Common myeloid progenitor, CD34-positive (primary cell): ENCODE measurements at regions not wholly inside any gene's neighbourhood (a gene's known extent, or its start where the extent isn't known, plus 50 kb on each side); places are given as distances from the start of the nearest gene placed in this dataset.
"Not testable (repeated sequence)": the region's sequence is repeated elsewhere in the genome, so short reads cannot be mapped to it uniquely, and the experiment has no call there.

Source experiments
- CTCF ChIA-PET: fragments of 350-600 bp; sonication (Branson Sonifier 250); formaldehyde crosslinking; loops from one replicate; lab custom pipeline; 2021; ENCODE audit warnings: antibody characterized with exemption; lab: Charles Lee
- POLR2A ChIA-PET: fragments of 350-600 bp; sonication (Branson Sonifier 250); formaldehyde crosslinking; loops from one replicate; lab custom pipeline; 2021; ENCODE audit warnings: antibody characterized with exemption; lab: Charles Lee
- DNase-seq, 3 donors: peaks; one replicate each; pipeline versions ENCODE4 v3.0.0 to v3.0.0-alpha.2; 2013
- H3K27ac ChIP-seq, 2 experiments: 1 replicate in 1 of 2; 2 replicates in 1 of 2; pipeline ENCODE4 v1.7.0; 2013; ENCODE audit warnings: inconsistent platforms in 2 of 2, low read length in 2 of 2, mild to moderate bottlenecking in 2 of 2, low read depth in 1 of 2, moderate library complexity in 1 of 2; ENCODE audit not compliant: severe bottlenecking in 2 of 2, insufficient read depth in 1 of 2, poor library complexity in 1 of 2
- H3K27me3 ChIP-seq, 5 experiments: replicated peaks in 2 of 5; 1 replicate in 3 of 5; 2 replicates in 2 of 5; pipeline versions ENCODE4 v1.6.1 to v1.7.0; 2013; ENCODE audit warnings: low read length in 4 of 5, mild to moderate bottlenecking in 2 of 5, moderate library complexity in 2 of 5, inconsistent platforms in 1 of 5; ENCODE audit not compliant: insufficient read depth in 5 of 5, control insufficient read depth in 4 of 5
- H3K36me3 ChIP-seq, 4 experiments: 1 replicate in 2 of 4; 2 replicates in 2 of 4; pipeline versions ENCODE4 v1.6.1 to v1.7.0; 2013; ENCODE audit warnings: low read length in 3 of 4, control low read depth in 1 of 4, mild to moderate bottlenecking in 1 of 4; ENCODE audit not compliant: control insufficient read depth in 4 of 4, insufficient read depth in 4 of 4
- H3K4me1 ChIP-seq, 4 experiments: 1 replicate in 3 of 4; 2 replicates in 1 of 4; pipeline versions ENCODE4 v1.6.1 to v1.7.1; 2013; ENCODE audit warnings: low read length in 3 of 4, mild to moderate bottlenecking in 3 of 4, control low read depth in 1 of 4, inconsistent platforms in 1 of 4, moderate library complexity in 1 of 4; ENCODE audit not compliant: control insufficient read depth in 4 of 4, insufficient read depth in 4 of 4; ENCODE audit errors: control extremely low read depth in 1 of 4
- H3K4me3 ChIP-seq, 7 experiments: 1 replicate in 4 of 7; 2 replicates in 3 of 7; pipeline versions ENCODE4 v1.5.1 to v1.7.0; 2013; ENCODE audit warnings: mild to moderate bottlenecking in 7 of 7, low read length in 6 of 7, moderate library complexity in 6 of 7, inconsistent platforms in 2 of 7, low read depth in 2 of 7, control low read depth in 1 of 7; ENCODE audit not compliant: insufficient read depth in 4 of 7, control insufficient read depth in 1 of 7; ENCODE audit errors: extremely low read depth in 1 of 7
- H3K9me3 ChIP-seq, 5 experiments: 1 replicate in 4 of 5; 2 replicates in 1 of 5; pipeline versions ENCODE4 v1.6.1 to v1.7.1; 2013; ENCODE audit warnings: low read length in 4 of 5, mild to moderate bottlenecking in 2 of 5, inconsistent platforms in 1 of 5, low read depth in 1 of 5, moderate library complexity in 1 of 5; ENCODE audit not compliant: control insufficient read depth in 4 of 5, insufficient read depth in 2 of 5; ENCODE audit errors: control extremely low read depth in 1 of 5
- WGBS: methylation state at CpG from one replicate; pipeline ENCODE4 v1.1.5; 2013; ENCODE audit not compliant: insufficient coverage; 5-methylcytosine and 5-hydroxymethylcytosine counted together

GRCh38 chr22:47613606-47614350 is 851.3 kb downstream of the TBC1D22A start:
- H3K9me3 ChIP-seq: peaks cover 0 to 4% (median 0%) of the 10 kb centered on the region in 5 experiments
- 98% methylated on average over 9 of the region's 13 CpGs for WGBS
- CTCF ChIA-PET: no interaction called here
- H3K4me1 ChIP-seq: no peaks in the 10 kb centered on the region
- peaks cover 0 to 14% (median 5%) of the 10 kb centered on the region in 5 experiments for H3K27me3 ChIP-seq
- no peak for DNase-seq
- no peak overlapping the region for H3K4me3 ChIP-seq
- POLR2A ChIA-PET: no interaction called here
- no peak overlapping the region for H3K27ac ChIP-seq
- H3K36me3 ChIP-seq: no peaks in the 10 kb centered on the region

- H3K27me3 ChIP-seq, H3K27ac ChIP-seq, H3K36me3 ChIP-seq, POLR2A ChIA-PET, H3K9me3 ChIP-seq, H3K4me1 ChIP-seq, DNase-seq, H3K4me3 ChIP-seq, CTCF ChIA-PET: not testable (repeated sequence)
- 60% methylated on average over 6 of the region's 11 CpGs for WGBS
These were observed 850.7 kb downstream of the TBC1D22A start for GRCh38 chr22:47613181-47613580.

GRCh38 chr22:47612311-47612910 is 850.0 kb downstream of the TBC1D22A start:
- ChIA-PET CTCF (no interaction called here), POLR2A (no interaction called here)
- DNase-seq: no peak
- Histone ChIP-seq H3K27me3 (peaks cover 0 to 6% (median 3%) of the 10 kb centered on the region in 5 experiments), H3K27ac (no peak overlapping the region), H3K36me3 (no peaks in the 10 kb centered on the region), H3K4me3 (no peak overlapping the region), H3K4me1 (no peaks in the 10 kb centered on the region), H3K9me3 (peaks cover 0 to 4% (median 0%) of the 10 kb centered on the region in 5 experiments)
- WGBS: 77% methylated on average over 14 of the region's 17 CpGs

- peaks cover 0 to 4% (median 0%) of the 10 kb centered on the region in 5 experiments for H3K9me3 ChIP-seq
- H3K36me3 ChIP-seq: no peaks in the 10 kb centered on the region
- DNase-seq: peak in 1 of 3 donors; percentile 7
- H3K4me1 ChIP-seq: no peaks in the 10 kb centered on the region
- ChIA-PET CTCF (no interaction called here), POLR2A (no interaction called here)
- WGBS: 99% methylated on average over 8 of the region's 9 CpGs
- no peak overlapping the region for H3K4me3 ChIP-seq
- H3K27me3 ChIP-seq: peaks cover 0 to 6% (median 0%) of the 10 kb centered on the region in 5 experiments
- H3K27ac ChIP-seq: no peak overlapping the region
These were observed 848.3 kb downstream of the TBC1D22A start for GRCh38 chr22:47610764-47611163.

GRCh38 chr22:47610281-47610680 is 847.8 kb downstream of the TBC1D22A start:
- ChIA-PET POLR2A (no interaction called here), CTCF (no interaction called here)
- no peak overlapping the region for H3K4me3 ChIP-seq
- peaks cover 0 to 4% (median 0%) of the 10 kb centered on the region in 5 experiments for H3K9me3 ChIP-seq
- no peaks in the 10 kb centered on the region for H3K4me1 ChIP-seq
- WGBS: 93% methylated on average over 8 of the region's 12 CpGs
- H3K27ac ChIP-seq: no peak overlapping the region
- no peak for DNase-seq
- H3K27me3 ChIP-seq: peaks cover 0 to 11% (median 0%) of the 10 kb centered on the region in 5 experiments
- no peaks in the 10 kb centered on the region for H3K36me3 ChIP-seq

GRCh38 chr22:47609653-47610052 is 847.2 kb downstream of the TBC1D22A start:
- DNase-seq: no peak
- no peaks in the 10 kb centered on the region for H3K4me1 ChIP-seq
- WGBS: 63% methylated on average over 9 of the region's 13 CpGs
- H3K27ac ChIP-seq: no peak overlapping the region
- no peaks in the 10 kb centered on the region for H3K36me3 ChIP-seq
- H3K4me3 ChIP-seq: no peak overlapping the region
- POLR2A ChIA-PET: no interaction called here
- CTCF ChIA-PET: no interaction called here
- peaks cover 0 to 4% (median 0%) of the 10 kb centered on the region in 5 experiments for H3K9me3 ChIP-seq
- peaks cover 0 to 10% (median 0%) of the 10 kb centered on the region in 5 experiments for H3K27me3 ChIP-seq

- no peak for DNase-seq
- ChIA-PET POLR2A (no interaction called here), CTCF (no interaction called here)
- WGBS: no CpG with 5 or more reads among the region's 3 CpGs
- Histone ChIP-seq H3K4me1 (no peaks in the 10 kb centered on the region), H3K4me3 (no peak overlapping the region), H3K9me3 (peaks cover 0 to 4% (median 1%) of the 10 kb centered on the region in 5 experiments), H3K36me3 (no peaks in the 10 kb centered on the region), H3K27me3 (peaks cover 0 to 10% (median 2%) of the 10 kb centered on the region in 5 experiments), H3K27ac (no peak overlapping the region)
These were observed 846.0 kb downstream of the TBC1D22A start for GRCh38 chr22:47608421-47608820.
